Mammary epithelial cell (primary cell): ENCODE measurements at regions not wholly inside any gene's neighbourhood (a gene's known extent, or its start where the extent isn't known, plus 50 kb on each side); places are given as distances from the start of the nearest gene placed in this dataset.

Source experiments
- EZH2 ChIP-seq: IDR thresholded peaks from 2 replicates; pipeline ENCODE4 v1.6.1; 2012; ENCODE audit warnings: low read length, inconsistent platforms, borderline replicate concordance
- TF ChIP-seq, protein P1 (sequence below), 2 donors: IDR thresholded peaks in 1 of 2; conservative IDR thresholded peaks in 1 of 2; 2 replicates each; pipeline ENCODE4 v1.5.1; 2011 to 2012; ENCODE audit warnings: inconsistent platforms in 2 of 2, low read length in 2 of 2, mild to moderate bottlenecking in 2 of 2, control low read depth in 1 of 2, low read depth in 1 of 2; ENCODE audit not compliant: insufficient read depth in 1 of 2; ENCODE audit errors: extremely low read depth in 1 of 2

DNA sequence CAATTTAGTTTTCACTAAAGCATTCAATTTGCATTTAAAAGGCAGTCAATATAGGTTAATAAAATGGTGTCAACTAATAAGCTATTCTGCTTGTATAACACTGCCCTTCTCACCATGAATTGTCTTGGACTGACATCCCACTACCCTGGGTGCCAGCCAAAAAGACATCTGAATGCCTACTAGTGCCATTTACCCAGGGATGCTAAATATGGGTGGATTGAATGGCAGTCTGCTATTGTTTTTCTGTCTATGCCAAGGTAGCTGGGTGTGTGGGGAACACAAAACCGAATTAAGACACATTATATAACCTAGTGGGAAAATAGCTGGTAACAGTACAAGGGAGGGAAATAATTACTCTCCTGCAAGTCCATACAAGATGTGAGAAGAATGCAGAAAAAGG lies 240.0 kb upstream of the CFAP20DC start:
- TF ChIP-seq, protein P1, sequence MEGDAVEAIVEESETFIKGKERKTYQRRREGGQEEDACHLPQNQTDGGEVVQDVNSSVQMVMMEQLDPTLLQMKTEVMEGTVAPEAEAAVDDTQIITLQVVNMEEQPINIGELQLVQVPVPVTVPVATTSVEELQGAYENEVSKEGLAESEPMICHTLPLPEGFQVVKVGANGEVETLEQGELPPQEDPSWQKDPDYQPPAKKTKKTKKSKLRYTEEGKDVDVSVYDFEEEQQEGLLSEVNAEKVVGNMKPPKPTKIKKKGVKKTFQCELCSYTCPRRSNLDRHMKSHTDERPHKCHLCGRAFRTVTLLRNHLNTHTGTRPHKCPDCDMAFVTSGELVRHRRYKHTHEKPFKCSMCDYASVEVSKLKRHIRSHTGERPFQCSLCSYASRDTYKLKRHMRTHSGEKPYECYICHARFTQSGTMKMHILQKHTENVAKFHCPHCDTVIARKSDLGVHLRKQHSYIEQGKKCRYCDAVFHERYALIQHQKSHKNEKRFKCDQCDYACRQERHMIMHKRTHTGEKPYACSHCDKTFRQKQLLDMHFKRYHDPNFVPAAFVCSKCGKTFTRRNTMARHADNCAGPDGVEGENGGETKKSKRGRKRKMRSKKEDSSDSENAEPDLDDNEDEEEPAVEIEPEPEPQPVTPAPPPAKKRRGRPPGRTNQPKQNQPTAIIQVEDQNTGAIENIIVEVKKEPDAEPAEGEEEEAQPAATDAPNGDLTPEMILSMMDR (conservative IDR thresholded peaks at IDR 0.05 in 1 of 2, IDR thresholded peaks at IDR 0.05 in 1 of 2; ENCODE audit: extremely low read depth in 1 of 2, insufficient read depth in 1 of 2, low read depth in 1 of 2, low read length in 2 of 2): no peak
- TF ChIP-seq EZH2: no peak
